ENCODE measurements at regions not wholly inside any gene's neighbourhood (a gene's known extent, or its start where the extent isn't known, plus 50 kb on each side); places are given as distances from the start of the nearest gene placed in this dataset.

DNA sequence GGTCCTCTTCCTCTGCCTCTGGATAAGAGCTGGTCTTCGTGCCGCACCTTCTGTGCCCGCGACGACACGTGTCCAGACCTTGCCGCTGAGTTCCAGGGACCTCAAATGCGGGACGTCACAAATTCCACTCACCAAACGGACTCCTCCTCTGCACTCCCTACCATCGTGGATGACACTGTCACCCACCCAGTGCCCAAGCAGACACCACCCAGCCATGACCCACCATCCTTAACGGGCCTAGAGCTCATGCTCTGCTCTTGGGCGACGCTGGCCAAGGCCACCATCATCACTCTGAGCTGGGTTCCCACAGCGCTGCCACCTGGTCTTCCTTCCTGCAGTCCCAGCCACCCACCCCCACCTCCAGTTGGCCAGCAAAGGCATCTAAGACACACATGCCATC is 96.4 kb upstream of the RPL38 start:
- Histone ChIP-seq H3K27ac (no peak overlapping the region), H3K36me3 (replicated peaks in 1 of 2; ENCODE audit: insufficient read depth in 1 of 2, low read depth in 2 of 2) (no peaks in the 10 kb centered on the region), H3K4me3 (no peak overlapping the region), H3K27me3 (peaks cover 0 to 7% of the 10 kb centered on the region in 2 donors), H3K9me3 (no peaks in the 10 kb centered on the region), H3K4me1 (no peaks in the 10 kb centered on the region)
- no peak for TF ChIP-seq POLR2A (IDR thresholded peaks at IDR 0.05)
- TF ChIP-seq, protein P1, sequence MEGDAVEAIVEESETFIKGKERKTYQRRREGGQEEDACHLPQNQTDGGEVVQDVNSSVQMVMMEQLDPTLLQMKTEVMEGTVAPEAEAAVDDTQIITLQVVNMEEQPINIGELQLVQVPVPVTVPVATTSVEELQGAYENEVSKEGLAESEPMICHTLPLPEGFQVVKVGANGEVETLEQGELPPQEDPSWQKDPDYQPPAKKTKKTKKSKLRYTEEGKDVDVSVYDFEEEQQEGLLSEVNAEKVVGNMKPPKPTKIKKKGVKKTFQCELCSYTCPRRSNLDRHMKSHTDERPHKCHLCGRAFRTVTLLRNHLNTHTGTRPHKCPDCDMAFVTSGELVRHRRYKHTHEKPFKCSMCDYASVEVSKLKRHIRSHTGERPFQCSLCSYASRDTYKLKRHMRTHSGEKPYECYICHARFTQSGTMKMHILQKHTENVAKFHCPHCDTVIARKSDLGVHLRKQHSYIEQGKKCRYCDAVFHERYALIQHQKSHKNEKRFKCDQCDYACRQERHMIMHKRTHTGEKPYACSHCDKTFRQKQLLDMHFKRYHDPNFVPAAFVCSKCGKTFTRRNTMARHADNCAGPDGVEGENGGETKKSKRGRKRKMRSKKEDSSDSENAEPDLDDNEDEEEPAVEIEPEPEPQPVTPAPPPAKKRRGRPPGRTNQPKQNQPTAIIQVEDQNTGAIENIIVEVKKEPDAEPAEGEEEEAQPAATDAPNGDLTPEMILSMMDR (IDR thresholded peaks at IDR 0.05), result no peak
- DNase-seq (no peak), ATAC-seq (no peak)
- intact Hi-C loops (cut with DNase I), result no loop called here
- WGBS, 2 donors, result 78 to 80% methylated on average over 15 of the region's 15 CpGs

DNA sequence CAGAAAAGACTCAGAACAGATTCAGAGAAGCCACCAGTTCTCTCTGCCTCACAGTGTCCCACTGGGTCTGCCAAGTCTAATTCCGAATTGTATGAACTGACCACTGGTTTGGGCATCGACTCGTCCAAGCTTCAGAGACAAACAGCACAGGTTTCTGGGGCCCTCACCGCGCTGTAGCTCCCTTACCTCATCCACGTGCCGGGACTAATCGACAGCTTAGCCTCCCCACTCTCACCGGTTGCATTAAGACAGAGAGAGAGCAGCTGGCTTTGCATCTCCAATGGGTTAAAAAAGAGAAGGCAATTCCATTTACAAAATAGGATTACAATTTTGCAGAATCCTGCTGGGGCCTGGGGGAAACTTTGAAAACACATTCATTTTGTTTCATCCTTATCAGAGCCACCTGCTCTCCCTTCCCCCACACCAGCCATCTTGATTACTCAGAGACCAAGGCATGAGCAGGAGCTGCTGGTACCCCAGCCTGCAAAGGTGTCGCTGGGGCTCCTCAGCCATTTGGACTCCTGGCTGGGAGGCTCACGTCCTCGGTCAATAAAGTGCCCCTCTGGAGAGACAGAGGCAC is 95.3 kb upstream of the RPL38 start:
- no peak overlapping the region for H3K4me3 ChIP-seq
- ATAC-seq, result no peak
- 46 to 54% methylated on average over 12 of the region's 12 CpGs for WGBS, 2 donors
- H3K9me3 ChIP-seq, result no peaks in the 10 kb centered on the region
- no peak overlapping the region for H3K27ac ChIP-seq
- peaks cover 0 to 7% of the 10 kb centered on the region in 2 donors for H3K27me3 ChIP-seq
- TF ChIP-seq, protein P1 (IDR thresholded peaks at IDR 0.05), result no peak
- no peaks in the 10 kb centered on the region for H3K4me1 ChIP-seq
- DNase-seq, result no peak
- intact Hi-C loops (cut with DNase I), result no loop called here
- no peaks in the 10 kb centered on the region for H3K36me3 ChIP-seq (replicated peaks in 1 of 2; ENCODE audit: insufficient read depth in 1 of 2, low read depth in 2 of 2)

- no peak for TF ChIP-seq POLR2A (IDR thresholded peaks at IDR 0.05)
- TF ChIP-seq, protein P1 (IDR thresholded peaks at IDR 0.05), result no peak
- intact Hi-C loops (cut with DNase I), result no loop called here
- H3K27me3 ChIP-seq, result peaks cover 0 to 11% of the 10 kb centered on the region in 2 donors
- DNase-seq, result no peak
- H3K27ac ChIP-seq, result no peak overlapping the region
- no peak overlapping the region for H3K4me3 ChIP-seq
- no peaks in the 10 kb centered on the region for H3K4me1 ChIP-seq
- no peaks in the 10 kb centered on the region for H3K36me3 ChIP-seq (replicated peaks in 1 of 2; ENCODE audit: insufficient read depth in 1 of 2, low read depth in 2 of 2)
- no peak for ATAC-seq
- WGBS, 2 donors, result 20 to 24% methylated on average over 10 of the region's 10 CpGs
- no peaks in the 10 kb centered on the region for H3K9me3 ChIP-seq
Observed at GRCh38 chr17:74110467-74110866, 93.0 kb upstream of the RPL38 start.

- DNase-seq (no peak), ATAC-seq (no peak)
- Histone ChIP-seq H3K36me3 (replicated peaks in 1 of 2; ENCODE audit: insufficient read depth in 1 of 2, low read depth in 2 of 2) (no peaks in the 10 kb centered on the region), H3K27me3 (peaks cover 0 to 11% of the 10 kb centered on the region in 2 donors), H3K4me3 (no peak overlapping the region), H3K4me1 (no peaks in the 10 kb centered on the region), H3K9me3 (no peaks in the 10 kb centered on the region), H3K27ac (no peak overlapping the region)
- TF ChIP-seq, protein P1 (IDR thresholded peaks at IDR 0.05), result no peak
- no peak for TF ChIP-seq POLR2A (IDR thresholded peaks at IDR 0.05)
- intact Hi-C loops (cut with DNase I), result no loop called here
- 87% methylated on average over 33 of the region's 41 CpGs; no CpG with 5 or more reads in 1 of the 2 donors for WGBS, 2 donors
Observed at GRCh38 chr17:74113326-74113725, 90.2 kb upstream of the RPL38 start.

DNA sequence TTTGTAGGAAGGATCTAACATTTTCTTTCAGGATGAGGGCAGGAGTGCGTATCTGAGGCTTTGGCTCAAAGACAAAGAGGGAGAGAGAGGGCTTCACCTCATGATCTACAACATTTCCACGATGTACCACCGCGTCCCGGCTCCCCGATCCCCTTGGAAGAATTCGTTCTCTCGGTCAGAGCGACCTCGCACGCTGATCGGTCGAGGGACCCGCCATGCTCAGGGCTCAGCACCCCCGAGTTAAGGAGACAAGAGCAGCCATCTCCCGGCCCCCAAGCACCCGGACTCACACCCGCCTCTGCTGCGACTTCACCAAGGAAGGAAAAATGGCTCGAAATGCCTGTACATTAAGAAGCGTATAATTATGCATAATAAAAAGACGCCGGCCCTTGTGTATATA is 89.5 kb upstream of the RPL38 start:
- no peak overlapping the region for H3K4me3 ChIP-seq
- peaks cover 0 to 11% of the 10 kb centered on the region in 2 donors for H3K27me3 ChIP-seq
- H3K4me1 ChIP-seq, result no peaks in the 10 kb centered on the region
- H3K27ac ChIP-seq, result no peak overlapping the region
- TF ChIP-seq, protein P1 (IDR thresholded peaks at IDR 0.05), result no peak
- TF ChIP-seq POLR2A (IDR thresholded peaks at IDR 0.05), result no peak
- intact Hi-C loops (cut with DNase I), result no loop called here
- ATAC-seq, result no peak
- WGBS, 2 donors, result 81% methylated on average over 23 of the region's 23 CpGs
- no peak for DNase-seq
- H3K36me3 ChIP-seq (replicated peaks in 1 of 2; ENCODE audit: insufficient read depth in 1 of 2, low read depth in 2 of 2), result no peaks in the 10 kb centered on the region
- no peaks in the 10 kb centered on the region for H3K9me3 ChIP-seq

All from body of pancreas (tissue), 4 donors.